H1 (cell line): ENCODE measurements at regions not wholly inside any gene's neighbourhood (a gene's known extent, or its start where the extent isn't known, plus 50 kb on each side); places are given as distances from the start of the nearest gene placed in this dataset.

Source experiments
- CTCF ChIA-PET: fragments of 300-600 bp; sonication (Branson Sonifier 250); formaldehyde crosslinking; loops from one replicate; lab custom pipeline; 2021; ENCODE audit not compliant: partially characterized antibody; lab: Charles Lee
- POLR2A ChIA-PET: fragments of 300-600 bp; sonication (Branson Sonifier 250); formaldehyde crosslinking; loops from one replicate; lab custom pipeline; 2021; ENCODE audit warnings: inconsistent platforms; ENCODE audit not compliant: partially characterized antibody; lab: Charles Lee
- DNase-seq, 2 experiments: peaks; one replicate each; pipeline versions ENCODE4 v3.0.0 to v3.0.0-alpha.2; 2010 to 2022; ENCODE audit warnings: low spot score in 2 of 2, low read depth in 1 of 2, mixed read lengths in 1 of 2
- FAIRE-seq: peaks from 2 replicates; lab custom pipeline; 2011; peaks lifted over from hg19 to GRCh38; lab: Jason Lieb, UNC
- H2AFZ ChIP-seq: 2 replicates; pipeline ENCODE4 v1.8.1; 2012; ENCODE audit warnings: low read length, inconsistent platforms
- H2AK5ac ChIP-seq: 2 replicates; pipeline ENCODE4 v1.6.1; 2013; ENCODE audit warnings: low read depth, low read length
- H2BK120ac ChIP-seq: replicated peaks from 2 replicates; pipeline ENCODE3; 2013; ENCODE audit warnings: low read depth, low read length, inconsistent platforms
- H2BK12ac ChIP-seq: 2 replicates; pipeline ENCODE4 v1.6.1; 2013; ENCODE audit warnings: low read depth, low read length
- H2BK15ac ChIP-seq: 2 replicates; pipeline ENCODE4 v1.6.1; 2013; ENCODE audit warnings: low read length
- H2BK20ac ChIP-seq: 2 replicates; pipeline ENCODE4 v1.6.1; 2013; ENCODE audit warnings: low read length
- H2BK5ac ChIP-seq: 2 replicates; pipeline ENCODE4 v1.6.1; 2013; ENCODE audit warnings: low read depth, low read length
- H3K14ac ChIP-seq: 2 replicates; pipeline ENCODE4 v1.6.1; 2013; ENCODE audit warnings: inconsistent platforms; ENCODE audit not compliant: insufficient read length
- H3K18ac ChIP-seq: 2 replicates; pipeline ENCODE4 v1.6.1; 2013; ENCODE audit warnings: low read length; ENCODE audit errors: extremely low read depth
- H3K23ac ChIP-seq: 2 replicates; pipeline ENCODE4 v1.6.1; 2013; ENCODE audit warnings: inconsistent platforms; ENCODE audit not compliant: insufficient read length
- H3K23me2 ChIP-seq: 2 replicates; pipeline ENCODE4 v1.6.1; 2013; ENCODE audit warnings: low read depth, low read length
- H3K27ac ChIP-seq: 2 replicates; pipeline ENCODE4 v1.6.1; 2011; ENCODE audit warnings: low read depth, low read length, inconsistent platforms
- H3K27me3 ChIP-seq, 4 experiments: replicated peaks in 1 of 4; 1 replicate in 1 of 4; 2 replicates in 3 of 4; pipeline versions ENCODE4 v1.6.1 to v1.8.1; 2011 to 2013; ENCODE audit warnings: low read length in 3 of 4, mild to moderate bottlenecking in 3 of 4, inconsistent platforms in 2 of 4, mixed read lengths in 2 of 4, moderate library complexity in 1 of 4; ENCODE audit not compliant: control insufficient read depth in 3 of 4, insufficient read depth in 3 of 4; ENCODE audit errors: extremely low read depth in 1 of 4
- H3K36me3 ChIP-seq, 4 experiments: 2 replicates each; pipeline versions ENCODE4 v1.6.1 to v1.8.1; 2011 to 2013; ENCODE audit warnings: mild to moderate bottlenecking in 4 of 4, low read length in 3 of 4, moderate library complexity in 2 of 4, control low read depth in 1 of 4, inconsistent platforms in 1 of 4; ENCODE audit not compliant: insufficient read depth in 4 of 4, control insufficient read depth in 2 of 4
- H3K4ac ChIP-seq: replicated peaks from 2 replicates; pipeline ENCODE3; 2013; ENCODE audit warnings: low read length, low read depth, mixed read lengths, inconsistent platforms; ENCODE audit not compliant: insufficient read length
- H3K4me1 ChIP-seq, 4 experiments: replicated peaks in 1 of 4; 1 replicate in 1 of 4; 2 replicates in 3 of 4; pipeline versions ENCODE4 v1.6.1 to v1.8.1; 2011 to 2013; ENCODE audit warnings: low read length in 3 of 4, inconsistent platforms in 2 of 4, mixed read lengths in 1 of 4; ENCODE audit not compliant: insufficient read depth in 4 of 4, control insufficient read depth in 3 of 4
- H3K4me2 ChIP-seq, 2 experiments: 2 replicates each; pipeline versions ENCODE4 v1.6.1 to v1.8.1; 2011 to 2013; ENCODE audit warnings: low read depth in 2 of 2, low read length in 2 of 2, control low read depth in 1 of 2, inconsistent platforms in 1 of 2, mild to moderate bottlenecking in 1 of 2; ENCODE audit not compliant: insufficient read depth in 1 of 2
- H3K4me3 ChIP-seq, 4 experiments: fragments of 200-600, 300-600 bp in 1 of 4; sonication (generic), shearing (Covaris generic), sonication (Bioruptor Twin) in 1 of 4; 2 replicates each; pipeline versions ENCODE4 v1.5.1 to v1.8.1; 2011 to 2016; ENCODE audit warnings: low read length in 4 of 4, low read depth in 3 of 4, control low read depth in 2 of 4, inconsistent platforms in 2 of 4, mild to moderate bottlenecking in 2 of 4, mixed read lengths in 1 of 4, moderate library complexity in 1 of 4; ENCODE audit not compliant: insufficient read depth in 2 of 4; ENCODE audit errors: extremely low read depth in 1 of 4
- H3K56ac ChIP-seq: replicated peaks from 2 replicates; pipeline ENCODE3; 2013; ENCODE audit warnings: low read depth, mild to moderate bottlenecking, mixed read lengths, low read length, inconsistent platforms; ENCODE audit not compliant: insufficient read length
- H3K79me1 ChIP-seq: 2 replicates; pipeline ENCODE4 v1.6.1; 2013; ENCODE audit warnings: low read depth, low read length, control low read depth
- H3K79me2 ChIP-seq, 2 experiments: 2 replicates each; pipeline versions ENCODE4 v1.6.1 to v1.8.1; 2012 to 2013; ENCODE audit warnings: low read length in 2 of 2, mild to moderate bottlenecking in 2 of 2, inconsistent platforms in 1 of 2; ENCODE audit not compliant: insufficient read depth in 2 of 2, control insufficient read depth in 1 of 2
- H3K9ac ChIP-seq, 4 experiments: replicated peaks in 1 of 4; 1 replicate in 1 of 4; 2 replicates in 3 of 4; pipeline versions ENCODE4 v1.6.1 to v1.8.1; 2011 to 2013; ENCODE audit warnings: low read depth in 3 of 4, low read length in 3 of 4, control low read depth in 2 of 4, mild to moderate bottlenecking in 2 of 4, moderate library complexity in 2 of 4, inconsistent platforms in 1 of 4; ENCODE audit errors: extremely low read depth in 1 of 4
- H3K9me3 ChIP-seq, 2 experiments: 2 replicates each; pipeline versions ENCODE4 v1.6.1 to v1.8.1; 2012 to 2013; ENCODE audit warnings: mild to moderate bottlenecking in 2 of 2, moderate library complexity in 2 of 2, control low read depth in 1 of 2, inconsistent platforms in 1 of 2, low read depth in 1 of 2, low read length in 1 of 2, mixed read lengths in 1 of 2; ENCODE audit not compliant: insufficient read depth in 2 of 2
- H4K20me1 ChIP-seq, 2 experiments: replicated peaks in 1 of 2; 2 replicates each; pipeline versions ENCODE3 to v1.8.1; 2011 to 2013; ENCODE audit warnings: inconsistent platforms in 2 of 2, low read length in 2 of 2, mild to moderate bottlenecking in 1 of 2; ENCODE audit not compliant: insufficient read depth in 2 of 2, control insufficient read depth in 1 of 2
- H4K5ac ChIP-seq: 2 replicates; pipeline ENCODE4 v1.6.1; 2013; ENCODE audit warnings: low read length, low read depth, mixed read lengths, inconsistent platforms; ENCODE audit not compliant: insufficient read length
- H4K8ac ChIP-seq: 2 replicates; pipeline ENCODE4 v1.8.0; 2013; ENCODE audit warnings: mild to moderate bottlenecking, moderate library complexity, low read length, inconsistent platforms; ENCODE audit not compliant: insufficient read depth; ENCODE audit errors: extremely low read depth
- H4K91ac ChIP-seq: replicated peaks from 2 replicates; pipeline ENCODE3; 2013; ENCODE audit warnings: low read length, mixed read lengths, inconsistent platforms; ENCODE audit not compliant: insufficient read length
- ATF2 ChIP-seq: IDR thresholded peaks from 2 replicates; pipeline ENCODE4 v1.6.1; 2012; ENCODE audit warnings: low read length, inconsistent platforms
- CREB1 ChIP-seq: IDR thresholded peaks from 2 replicates; pipeline ENCODE4 v1.6.1; 2012; ENCODE audit warnings: inconsistent platforms
- GABPA ChIP-seq: IDR thresholded peaks from 2 replicates; pipeline ENCODE4 v1.6.1; 2011; ENCODE audit warnings: mild to moderate bottlenecking, low read length, moderate library complexity, borderline replicate concordance; ENCODE audit not compliant: insufficient read depth
- JUND ChIP-seq: IDR thresholded peaks from 2 replicates; pipeline ENCODE4 v1.6.1; 2011; ENCODE audit warnings: mild to moderate bottlenecking, improper control_type of control experiment, low read length
- SAP30 ChIP-seq: fragments of 300-600 bp; sonication (generic); IDR thresholded peaks from 2 replicates; pipeline ENCODE4 v1.7.1; 2012; ENCODE audit warnings: low read length, moderate library complexity, mild to moderate bottlenecking, inconsistent platforms; ENCODE audit not compliant: insufficient read depth, insufficient replicate concordance
- SP1 ChIP-seq: IDR thresholded peaks from 2 replicates; pipeline ENCODE4 v1.6.1; 2011; ENCODE audit warnings: low read depth, low read length
- SP4 ChIP-seq: IDR thresholded peaks from 2 replicates; pipeline ENCODE4 v1.6.1; 2012; ENCODE audit warnings: low read length, inconsistent platforms
- YY1 ChIP-seq: IDR thresholded peaks from 2 replicates; pipeline ENCODE4 v1.6.1; 2011; ENCODE audit warnings: low read depth, mild to moderate bottlenecking, low read length
- whole genome bisulfite sequencing, 2 experiments: shearing (Covaris generic) in 1 of 2; methylation state at CpG; one replicate each; pipeline versions ENCODE4 v1.1.6 to v1.1.7; 2013 to 2015; ENCODE audit warnings: low lambda C conversion rate in 2 of 2, mixed read lengths in 2 of 2, inconsistent platforms in 1 of 2, low coverage in 1 of 2, missing lambda C conversion rate in 1 of 2; ENCODE audit not compliant: insufficient replicate concordance in 2 of 2, insufficient coverage in 1 of 2, insufficient read length in 1 of 2; ENCODE audit errors: extremely low coverage in 1 of 2, missing lambda C conversion rate in 1 of 2; 5-methylcytosine and 5-hydroxymethylcytosine counted together

- Histone ChIP-seq H4K20me1 (no peaks in the 10 kb centered on the region), H2BK5ac (no peak overlapping the region), H4K5ac (no peak overlapping the region), H3K4me1 (peaks cover 0 to 16% (median 10%) of the 10 kb centered on the region in 4 experiments; a peak in 4 of 7 replicates), H3K79me1 (no peaks in the 10 kb centered on the region), H3K14ac (no peak overlapping the region), H2AFZ (no peak overlapping the region), H3K56ac (no peak overlapping the region), H3K4ac (no peak overlapping the region), H3K18ac (no peak overlapping the region), H3K4me3 (no peak overlapping the region), H3K9ac (no peak overlapping the region), H2BK15ac (no peak overlapping the region), H3K36me3 (no peaks in the 10 kb centered on the region), H3K27me3 (no peaks in the 10 kb centered on the region), H4K91ac (no peak overlapping the region), H2BK120ac (no peak overlapping the region), H3K9me3 (no peaks in the 10 kb centered on the region), H3K23me2 (no peaks in the 10 kb centered on the region), H3K4me2 (0 out of 4 replicates have a peak overlapping the region, but pooled peaks of 1 of the 2 experiments have one; percentile 35), H3K23ac (no peak overlapping the region), H4K8ac (no peak overlapping the region), H3K27ac (no peak overlapping the region), H2BK20ac (no peak overlapping the region), H2AK5ac (no peak overlapping the region), H3K79me2 (no peaks in the 10 kb centered on the region), H2BK12ac (no peak overlapping the region)
- no peak for DNase-seq
- TF ChIP-seq ATF2 (no peak), SAP30 (no peak), SP4 (no peak), CREB1 (no peak), GABPA (no peak), JUND (no peak), SP1 (no peak), YY1 (no peak)
- FAIRE-seq, result no peak
- POLR2A ChIA-PET, result interaction anchor here (1.0 kb wide), 1 partner anchor 13 kb away, joined by 3 read pairs; no protein-coding TSS in a partner anchor
- CTCF ChIA-PET, result no interaction called here
- WGBS, 2 experiments, result 68% methylated on average over 2 of the region's 2 CpGs; no CpG with 5 or more reads in 1 of the 2 experiments
Observed at GRCh38 chr7:21041252-21041651, 254.6 kb upstream of the SP8 start.
